NCI-H2196 (cell line): ENCODE measurements at regions not wholly inside any gene's neighbourhood (a gene's known extent, or its start where the extent isn't known, plus 50 kb on each side); places are given as distances from the start of the nearest gene placed in this dataset.

Experiments used
- DNase-seq: peaks from one replicate; lab custom pipeline; 2025; ENCODE audit not compliant: unreplicated experiment; lab: John Stamatoyannopoulos, UW

GRCh38 chr2:62283147-62283546 lies 87.2 kb downstream of the B3GNT2 start:
- no peak for DNase-seq

- no peak for DNase-seq
Observed at GRCh38 chr2:62281663-62282062, 85.7 kb downstream of the B3GNT2 start.

- DNase-seq, result no peak
Observed at GRCh38 chr2:62277688-62278087, 81.8 kb downstream of the B3GNT2 start.
